HCT116 (cell line): ENCODE measurements at regions not wholly inside any gene's neighbourhood (a gene's known extent, or its start where the extent isn't known, plus 50 kb on each side); places are given as distances from the start of the nearest gene placed in this dataset.

Experiments used
- ATAC-seq: fragments of 200-7000 bp; cut with Tn5 transposase; 2 replicates; pipeline ENCODE4 v1.9.1; 2020; ENCODE audit warnings: mild to moderate bottlenecking, moderate library complexity
- BruUV-seq: library from RNA; stranded (reverse); fragments of 400-500 nt; replicated peaks from 2 replicates; lab custom pipeline; 2021; lab: Mats Ljungman, UMichigan
- CTCF ChIA-PET: fragments of 300-600 bp; sonication (Branson Sonifier 250); formaldehyde crosslinking; loops from one replicate; lab custom pipeline; 2021; ENCODE audit warnings: antibody characterized with exemption; lab: Charles Lee
- POLR2A ChIA-PET: fragments of 300-600, 350-600 bp; sonication (Branson Sonifier 250); formaldehyde crosslinking; loops from one replicate; lab custom pipeline; 2021; ENCODE audit warnings: antibody characterized with exemption; lab: Charles Lee
- RAD21 ChIA-PET, 2 experiments: fragments of 300-600 bp; sonication (Branson Sonifier 250); formaldehyde crosslinking; loops; one replicate each; lab custom pipeline; 2023; ENCODE audit warnings: low total read pairs in 2 of 2; ENCODE audit not compliant: uncharacterized antibody in 2 of 2, unreplicated experiment in 2 of 2, low non-redundant PET in 1 of 2; lab: Charles Lee
- DNase-seq: peaks from one replicate; pipeline ENCODE4 v3.0.0-alpha.2; 2010; ENCODE audit warnings: low read depth, low spot score
- H2AFZ ChIP-seq: fragments of 200-600 bp; shearing (Covaris generic), sonication (generic); 2 replicates; pipeline ENCODE4 v1.6.1; 2017; ENCODE audit warnings: low read depth, mixed run types, mixed read lengths, antibody characterized with exemption, low read length; ENCODE audit not compliant: poor library complexity, severe bottlenecking
- H3K27ac ChIP-seq: 2 replicates; pipeline ENCODE4 v1.5.1; 2012; ENCODE audit warnings: low read depth, low read length
- H3K27me3 ChIP-seq: fragments of 200-600 bp; sonication (generic); 2 replicates; pipeline ENCODE4 v1.6.1; 2016; ENCODE audit warnings: mixed run types, low read length, mixed read lengths; ENCODE audit not compliant: insufficient read depth
- H3K36me3 ChIP-seq, 2 experiments: fragments of 200-500 bp in 1 of 2; fragments of 200-600 bp in 1 of 2; sonication (Bioruptor generic) in 1 of 2; sonication (generic) in 1 of 2; 2 replicates each; pipeline versions ENCODE4 v1.5.1 to v1.6.1; 2014 to 2016; ENCODE audit warnings: low read length in 2 of 2, inconsistent platforms in 1 of 2, mixed read lengths in 1 of 2, mixed run types in 1 of 2; ENCODE audit not compliant: insufficient read depth in 2 of 2, control insufficient read depth in 1 of 2
- H3K4me1 ChIP-seq, 2 experiments: fragments of 200-600 bp in 1 of 2; sonication (generic) in 1 of 2; 2 replicates each; pipeline versions ENCODE4 v1.5.1 to v1.6.1; 2012 to 2017; ENCODE audit warnings: low read length in 2 of 2, inconsistent platforms in 1 of 2, mild to moderate bottlenecking in 1 of 2, mixed read lengths in 1 of 2, mixed run types in 1 of 2, moderate library complexity in 1 of 2; ENCODE audit not compliant: insufficient read depth in 2 of 2, control insufficient read depth in 1 of 2
- H3K4me2 ChIP-seq: fragments of 200-600 bp; sonication (generic); 2 replicates; pipeline ENCODE4 v1.6.1; 2017; ENCODE audit warnings: mixed run types, low read length, mixed read lengths
- H3K4me3 ChIP-seq, 2 experiments: fragments of 200-600 bp in 1 of 2; sonication (generic) in 1 of 2; replicated peaks in 1 of 2; 2 replicates each; pipeline ENCODE4 v1.5.1; 2011 to 2016; ENCODE audit warnings: low read length in 2 of 2, control low read depth in 1 of 2, low read depth in 1 of 2, mild to moderate bottlenecking in 1 of 2, mixed read lengths in 1 of 2, mixed run types in 1 of 2
- H3K79me2 ChIP-seq: fragments of 200-600 bp; sonication (generic); 2 replicates; pipeline ENCODE4 v1.6.1; 2017; ENCODE audit warnings: mild to moderate bottlenecking, mixed run types, low read length, moderate library complexity, mixed read lengths; ENCODE audit not compliant: insufficient read depth
- H3K9ac ChIP-seq: fragments of 200-600 bp; sonication (generic); 2 replicates; pipeline ENCODE4 v1.6.1; 2016; ENCODE audit warnings: low read length, mixed read lengths
- H3K9me2 ChIP-seq: fragments of 200-600 bp; sonication (generic), shearing (Covaris generic); 2 replicates; pipeline ENCODE4 v1.6.1; 2017; ENCODE audit warnings: mixed run types, mild to moderate bottlenecking, moderate library complexity; ENCODE audit not compliant: insufficient read depth
- H3K9me3 ChIP-seq, 2 experiments: fragments of 200-500 bp in 1 of 2; fragments of 200-600 bp in 1 of 2; sonication (Bioruptor generic) in 1 of 2; sonication (generic) in 1 of 2; 2 replicates each; pipeline ENCODE4 v1.6.1; 2014 to 2017; ENCODE audit warnings: low read length in 2 of 2, mixed read lengths in 2 of 2, inconsistent platforms in 1 of 2, low read depth in 1 of 2, mild to moderate bottlenecking in 1 of 2, mixed run types in 1 of 2, moderate library complexity in 1 of 2; ENCODE audit not compliant: control insufficient read depth in 1 of 2, insufficient read depth in 1 of 2
- H4K20me1 ChIP-seq: fragments of 200-600 bp; sonication (generic), shearing (Covaris generic); 2 replicates; pipeline ENCODE4 v1.6.1; 2017; ENCODE audit warnings: mixed run types, mild to moderate bottlenecking, moderate library complexity; ENCODE audit not compliant: insufficient read depth
- CTCF ChIP-seq, 3 experiments: fragments of 200-600 bp in 1 of 3; sonication (generic) in 1 of 3; IDR thresholded peaks in 2 of 3; conservative IDR thresholded peaks in 1 of 3; 2 replicates each; pipeline ENCODE4 v1.5.1; 2012 to 2017; ENCODE audit warnings: low read depth in 2 of 3, low read length in 2 of 3, antibody characterized with exemption in 1 of 3, borderline replicate concordance in 1 of 3, control low read depth in 1 of 3, mild to moderate bottlenecking in 1 of 3, mixed read lengths in 1 of 3, mixed run types in 1 of 3, moderate library complexity in 1 of 3; ENCODE audit not compliant: insufficient read depth in 1 of 3
- JUND ChIP-seq: IDR thresholded peaks from 2 replicates; pipeline ENCODE4 v1.6.1; 2012
- REST ChIP-seq: IDR thresholded peaks from 2 replicates; pipeline ENCODE4 v1.6.1; 2012; ENCODE audit warnings: low read depth
- ZNF274 ChIP-seq: fragments of 200-500 bp; sonication (Bioruptor generic); IDR thresholded peaks from 2 replicates; pipeline ENCODE4 v1.6.1; 2014; ENCODE audit warnings: mild to moderate bottlenecking, low read depth, low read length, inconsistent platforms
- intact Hi-C: fragments of 100-400 bp; cut with micrococcal nuclease; formaldehyde crosslinking; loops from 2 replicates; pipeline ENCODE4 v1.10.0; 2022

- Histone ChIP-seq H3K9ac (no peak overlapping the region), H4K20me1 (no peaks in the 10 kb centered on the region), H3K27me3 (peaks cover 67% of the 10 kb centered on the region), H3K27ac (no peak overlapping the region), H3K4me3 (no peak overlapping the region), H2AFZ (no peak overlapping the region), H3K36me3 (no peaks in the 10 kb centered on the region), H3K4me2 (no peak overlapping the region), H3K79me2 (no peaks in the 10 kb centered on the region), H3K9me2 (no peaks in the 10 kb centered on the region), H3K9me3 (no peaks in the 10 kb centered on the region), H3K4me1 (no peaks in the 10 kb centered on the region)
- RAD21 ChIA-PET, result no interaction called here
- intact Hi-C loops, result no loop called here
- CTCF ChIA-PET, result no interaction called here
- BruUV-seq, result no TSS peak
- TF ChIP-seq CTCF (IDR thresholded peaks at IDR 0.05 in 2 of 3, conservative IDR thresholded peaks at IDR 0.05 in 1 of 3; ENCODE audit: borderline replicate concordance in 1 of 3, insufficient read depth in 1 of 3, low read depth in 2 of 3, low read length in 2 of 3) (no peak), REST (no peak), ZNF274 (no peak), JUND (no peak)
- no peak for DNase-seq
- ATAC-seq, result no peak
- POLR2A ChIA-PET, result no interaction called here
These were observed 173.7 kb upstream of the HNRNPA3 start for GRCh38 chr2:177038787-177039484.
